Activated CD8-positive, alpha-beta memory T cell treated with anti-CD3 and anti-CD28 coated beads for 36 hours (primary cell): ENCODE measurements at regions not wholly inside any gene's neighbourhood (a gene's known extent, or its start where the extent isn't known, plus 50 kb on each side); places are given as distances from the start of the nearest gene placed in this dataset.

Experiments used
- CTCF ChIA-PET: fragments of 350-600 bp; sonication (Branson Sonifier 250); formaldehyde crosslinking; loops from one replicate; lab custom pipeline; 2021; ENCODE audit warnings: antibody characterized with exemption; lab: Charles Lee
- POLR2A ChIA-PET: fragments of 350-600 bp; sonication (Branson Sonifier 250); formaldehyde crosslinking; loops from one replicate; lab custom pipeline; 2021; ENCODE audit warnings: antibody characterized with exemption; lab: Charles Lee

DNA sequence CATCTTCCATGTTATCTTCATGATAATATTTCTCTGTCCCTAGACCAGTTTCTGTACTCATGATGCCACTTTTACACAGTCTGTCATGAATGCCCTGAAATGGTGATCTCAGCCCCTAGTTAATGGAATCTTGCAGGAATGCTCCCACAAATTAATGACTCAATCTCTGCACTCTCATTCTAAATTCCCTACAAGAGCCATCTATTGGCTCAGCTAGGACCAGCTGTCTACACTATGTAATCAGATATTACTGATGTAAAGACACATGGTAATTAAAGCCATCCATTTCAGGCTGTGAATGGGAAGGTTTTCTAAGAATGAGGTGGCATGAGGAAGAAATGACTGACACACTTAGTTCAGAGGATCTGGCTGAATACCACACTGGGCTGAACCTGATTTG is 199.1 kb upstream of the KCND3 start:
- CTCF ChIA-PET: no interaction called here
- POLR2A ChIA-PET: no interaction called here

DNA sequence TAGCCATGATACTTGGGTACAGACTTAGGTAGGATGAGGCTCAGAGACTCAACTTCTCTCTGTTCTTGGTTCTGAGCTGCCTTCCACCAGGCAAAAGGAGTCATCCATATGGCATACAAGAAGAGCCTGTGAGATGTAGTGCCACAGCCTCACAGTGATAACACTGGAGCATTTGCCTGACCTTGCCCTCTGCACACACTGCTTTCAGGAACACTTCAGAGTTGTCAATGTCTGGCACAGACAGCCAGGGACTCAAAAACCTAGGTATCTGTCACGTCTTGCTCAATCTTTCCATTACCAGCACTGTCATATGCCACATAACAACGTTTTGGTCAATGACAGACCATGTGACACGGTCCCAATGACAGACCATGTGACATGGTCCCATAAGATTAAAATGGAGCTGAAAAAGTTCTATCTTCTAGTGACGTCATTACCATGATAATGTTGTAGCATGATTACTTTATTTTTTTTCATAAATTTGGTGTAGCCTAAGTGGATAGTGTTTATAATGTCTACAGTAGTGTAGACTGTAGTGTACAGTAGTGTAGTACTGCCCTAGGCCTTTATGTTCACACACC is 199.9 kb upstream of the CTTNBP2NL start:
- CTCF ChIA-PET: no interaction called here
- POLR2A ChIA-PET: no interaction called here

DNA sequence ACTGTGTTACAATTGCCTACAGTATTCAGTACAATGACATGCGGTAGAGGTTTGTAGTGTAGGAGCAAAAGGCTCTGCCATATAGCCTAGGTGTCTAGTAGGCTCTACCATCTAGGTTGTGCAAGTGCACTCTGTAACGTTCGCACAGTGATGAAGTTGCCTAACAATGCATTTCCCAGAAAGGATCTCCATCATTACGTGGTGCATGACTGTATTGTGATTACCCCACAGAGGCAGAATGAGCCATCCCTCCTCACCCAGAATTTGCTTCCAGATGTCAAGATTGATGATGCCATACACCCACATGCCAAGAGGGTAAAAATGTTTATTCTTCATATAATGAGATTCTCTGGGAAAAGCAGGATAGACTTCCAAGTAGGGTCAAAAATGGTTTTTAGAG is 199.3 kb upstream of the CTTNBP2NL start:
- ChIA-PET CTCF (no interaction called here), POLR2A (no interaction called here)

DNA sequence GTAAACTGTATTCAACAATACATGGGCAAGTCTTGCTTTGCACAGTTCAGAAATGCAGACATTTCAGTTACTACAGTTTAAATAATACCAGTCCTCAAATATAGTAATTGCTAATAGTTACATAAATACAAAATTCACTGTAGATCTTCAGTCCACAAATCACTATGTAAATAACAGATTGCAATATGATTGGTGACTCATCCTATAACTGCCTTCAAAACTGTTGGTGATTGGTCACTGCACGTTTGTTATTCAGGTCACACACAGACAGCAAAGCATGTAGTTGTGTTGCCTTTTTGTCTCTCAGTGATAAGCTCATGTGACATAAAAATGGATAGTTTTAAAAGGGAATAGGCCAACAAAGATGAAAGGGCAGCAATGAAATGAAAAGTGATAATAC is 186.5 kb upstream of the CTTNBP2NL start:
- CTCF ChIA-PET: no interaction called here

DNA sequence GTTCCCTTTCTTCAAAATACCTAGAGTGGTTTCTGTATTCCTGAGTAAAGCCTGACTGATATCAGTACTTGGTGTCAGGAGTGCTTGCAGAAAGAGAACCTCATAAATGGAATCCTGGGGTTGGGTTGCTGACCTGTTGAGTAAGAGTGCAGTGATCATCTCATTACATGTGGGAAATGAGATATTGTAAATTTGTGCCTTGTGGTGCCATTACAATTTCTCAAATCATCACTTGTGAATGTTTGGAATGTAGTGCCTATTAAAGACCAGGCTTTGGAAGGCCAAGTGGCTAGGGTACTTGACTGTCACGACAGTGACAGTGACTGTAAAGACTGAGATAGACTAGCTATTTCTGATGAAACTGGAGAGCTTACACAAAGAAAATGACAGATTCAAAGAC is 176.7 kb upstream of the CTTNBP2NL start:
- POLR2A ChIA-PET: no interaction called here
- CTCF ChIA-PET: no interaction called here

More for the DNA sequence above, 186.5 kb upstream of the CTTNBP2NL start:
- POLR2A ChIA-PET: no interaction called here

DNA sequence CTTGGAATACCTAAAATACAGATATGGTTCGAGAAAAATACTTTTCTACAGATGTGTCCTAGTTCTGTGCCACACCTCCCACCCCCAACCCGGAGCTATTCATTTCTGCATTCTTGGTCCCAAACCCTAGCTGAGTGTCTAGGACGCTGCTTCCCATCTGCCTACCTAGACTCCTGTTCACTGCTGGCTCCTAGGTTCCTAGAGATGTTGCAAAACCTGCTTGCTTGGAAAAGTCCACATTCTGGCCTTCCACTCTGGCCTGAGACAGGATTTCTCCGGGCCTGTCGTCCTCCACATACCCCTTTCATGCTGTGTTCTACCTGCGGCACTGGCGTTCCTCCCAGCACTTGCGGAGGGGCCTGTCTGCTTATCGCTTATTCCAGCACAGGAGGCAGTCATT is 165.8 kb upstream of the CTTNBP2NL start:
- ChIA-PET CTCF (no interaction called here), POLR2A (no interaction called here)

DNA sequence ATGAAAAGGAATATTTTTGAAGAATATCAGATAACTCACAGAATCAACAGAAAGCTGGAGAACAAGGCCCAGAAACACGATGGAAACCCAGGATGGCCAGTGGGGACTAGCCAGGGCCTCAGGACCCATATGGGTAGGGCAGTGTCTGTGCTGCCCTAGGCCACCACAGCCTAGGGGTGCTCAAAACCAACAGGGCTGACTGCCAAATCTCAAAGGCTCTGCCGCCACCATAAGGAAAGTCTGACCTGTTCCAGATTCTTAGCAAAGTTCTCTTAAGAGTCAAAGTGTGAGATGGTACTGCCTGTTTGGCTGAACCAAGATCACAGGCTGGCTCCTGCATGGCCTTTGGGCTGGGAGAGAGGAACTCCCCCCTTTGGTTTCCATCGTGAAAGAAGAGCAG is 164.7 kb upstream of the CTTNBP2NL start:
- ChIA-PET POLR2A (no interaction called here), CTCF (no interaction called here)

DNA sequence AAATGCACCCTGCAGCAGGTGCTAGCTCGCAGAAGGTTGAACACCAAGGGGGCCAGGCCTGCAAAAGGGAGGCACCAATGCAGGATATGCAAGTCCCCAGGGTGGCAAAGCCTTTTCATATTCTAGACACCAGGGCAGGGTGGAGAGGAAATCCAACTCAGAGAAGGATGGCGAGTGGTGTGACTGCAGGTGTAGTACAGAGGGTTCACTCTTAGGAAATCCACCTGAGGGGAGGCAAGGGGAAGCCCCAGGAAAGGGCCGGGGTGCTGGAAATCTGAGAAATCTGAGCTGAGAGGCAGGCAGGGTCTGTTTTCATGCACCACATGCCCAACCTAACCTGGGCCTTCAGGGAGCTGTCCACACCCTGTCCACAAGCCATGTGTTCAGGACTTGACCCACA is 163.2 kb upstream of the CTTNBP2NL start:
- CTCF ChIA-PET: no interaction called here
- POLR2A ChIA-PET: no interaction called here

DNA sequence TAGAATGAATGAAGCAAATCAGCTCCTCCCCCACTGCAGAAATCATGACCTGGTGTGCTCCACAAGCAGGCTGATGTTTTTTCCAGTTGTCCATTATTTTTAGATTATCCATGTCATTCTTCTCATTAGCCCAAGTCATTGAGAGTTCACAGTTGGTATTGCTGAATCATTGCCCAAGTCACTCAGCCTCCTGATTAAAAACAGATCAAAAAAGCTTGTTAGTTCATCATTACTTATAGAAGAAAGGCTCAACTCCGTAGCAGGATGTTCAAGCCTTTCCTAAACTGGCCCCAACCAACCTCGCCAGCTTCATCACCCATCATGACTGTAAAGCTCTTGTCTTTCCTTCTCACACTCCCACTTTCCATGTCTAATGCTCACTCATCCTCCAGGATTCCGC is 161.3 kb upstream of the CTTNBP2NL start:
- ChIA-PET POLR2A (no interaction called here), CTCF (no interaction called here)

DNA sequence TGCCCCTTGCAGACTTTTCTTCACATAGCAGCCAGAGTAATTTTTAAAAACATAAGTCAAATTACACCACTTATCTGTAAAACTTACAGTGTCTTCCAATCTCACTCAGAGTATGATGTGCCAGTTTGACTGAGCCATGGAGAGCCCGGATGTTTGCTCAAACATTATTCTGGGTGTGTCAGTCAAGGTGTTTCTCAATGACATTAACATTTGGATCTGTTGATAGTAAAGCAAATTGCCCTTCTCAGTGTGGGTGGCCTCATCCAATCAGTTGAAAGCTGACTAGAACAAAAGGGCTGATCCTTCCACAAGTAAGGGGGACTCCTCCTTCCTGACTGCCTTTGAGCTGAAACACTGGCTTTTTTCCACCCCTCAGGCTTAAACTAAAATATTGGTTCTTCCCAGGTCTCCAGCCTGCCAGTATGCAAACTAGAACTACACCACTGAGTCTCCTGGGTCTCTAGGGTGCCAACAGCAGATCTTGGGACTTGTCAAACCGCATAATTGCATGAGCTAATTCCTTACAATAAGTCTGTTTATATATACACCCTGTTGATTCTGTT is 157.9 kb upstream of the CTTNBP2NL start:
- POLR2A ChIA-PET: no interaction called here
- CTCF ChIA-PET: no interaction called here

DNA sequence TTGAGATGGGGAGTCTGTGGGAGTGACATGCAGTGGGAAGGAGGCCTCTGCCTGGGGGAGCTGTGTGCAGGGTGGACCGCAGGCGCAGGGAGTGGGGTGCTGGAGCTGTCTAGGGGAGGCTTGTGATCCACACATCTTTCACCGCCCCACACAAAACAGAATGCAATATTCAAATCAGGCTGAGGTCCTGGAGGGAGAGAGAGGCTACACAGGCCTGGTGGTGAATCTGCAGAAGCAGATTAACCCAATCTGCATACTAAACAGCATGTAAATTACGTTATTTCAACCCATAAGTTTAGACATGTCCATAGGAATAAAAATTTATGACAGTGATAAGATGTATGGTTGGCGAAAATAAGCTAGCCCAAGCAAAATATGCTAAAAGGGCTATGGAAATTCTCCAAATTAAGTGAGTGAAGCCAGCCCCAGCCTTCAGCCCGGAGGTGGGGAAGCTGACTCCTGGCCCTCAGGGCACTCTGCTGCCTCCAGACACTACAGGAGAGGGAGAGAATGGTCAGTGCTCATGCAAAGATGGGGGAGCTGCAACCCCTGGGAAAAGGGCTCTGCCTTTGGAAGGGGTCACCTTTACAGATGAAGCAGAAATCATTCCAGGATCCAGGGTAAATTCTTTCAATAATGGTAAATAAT is 156.2 kb upstream of the CTTNBP2NL start:
- POLR2A ChIA-PET: no interaction called here

DNA sequence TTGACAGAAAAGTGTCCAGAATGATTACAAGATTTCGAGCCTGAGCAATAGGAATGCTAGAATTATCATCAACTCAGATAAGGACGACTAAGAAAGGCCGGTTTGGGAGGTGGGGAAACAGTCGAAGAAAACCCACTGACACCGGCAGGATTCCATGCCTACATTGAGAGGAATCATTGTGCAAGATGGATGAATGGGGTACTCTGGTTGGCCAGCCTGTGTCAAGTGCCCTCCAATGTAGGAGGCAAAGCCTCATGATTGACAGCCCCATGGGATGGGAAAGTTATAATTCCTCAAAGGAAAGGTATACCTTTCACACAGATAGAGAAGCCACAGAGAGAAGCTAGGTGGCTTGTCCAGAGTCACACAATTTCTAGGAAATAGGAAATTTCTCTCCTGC is 153.5 kb upstream of the CTTNBP2NL start:
- POLR2A ChIA-PET: no interaction called here

More for the DNA sequence above, 156.2 kb upstream of the CTTNBP2NL start:
- CTCF ChIA-PET: interaction anchor here (0.5 kb wide), 1 partner anchor 97 kb away, joined by 3 read pairs; no protein-coding TSS in a partner anchor

DNA sequence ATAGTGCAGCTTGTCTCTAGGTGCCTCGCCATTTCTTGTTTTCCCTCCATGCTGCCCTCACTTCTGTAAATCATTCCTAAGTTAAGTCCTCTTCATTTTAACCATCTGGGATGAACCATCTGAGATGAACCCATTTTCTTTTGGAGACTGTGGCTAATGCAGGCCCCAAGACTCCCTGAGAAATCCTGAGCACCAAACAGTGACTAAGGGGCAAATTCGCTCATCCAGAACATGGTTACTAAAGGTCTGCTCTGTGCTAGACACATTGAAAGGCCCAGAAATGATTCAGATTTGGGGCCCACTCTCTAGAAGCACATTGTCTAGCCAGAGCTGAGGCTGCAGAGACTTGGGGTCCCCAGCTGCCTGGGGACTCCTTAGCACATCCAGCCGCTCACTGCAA is 151.9 kb upstream of the CTTNBP2NL start:
- ChIA-PET CTCF (no interaction called here), POLR2A (no interaction called here)

More for the DNA sequence above, 153.5 kb upstream of the CTTNBP2NL start:
- CTCF ChIA-PET: no interaction called here

DNA sequence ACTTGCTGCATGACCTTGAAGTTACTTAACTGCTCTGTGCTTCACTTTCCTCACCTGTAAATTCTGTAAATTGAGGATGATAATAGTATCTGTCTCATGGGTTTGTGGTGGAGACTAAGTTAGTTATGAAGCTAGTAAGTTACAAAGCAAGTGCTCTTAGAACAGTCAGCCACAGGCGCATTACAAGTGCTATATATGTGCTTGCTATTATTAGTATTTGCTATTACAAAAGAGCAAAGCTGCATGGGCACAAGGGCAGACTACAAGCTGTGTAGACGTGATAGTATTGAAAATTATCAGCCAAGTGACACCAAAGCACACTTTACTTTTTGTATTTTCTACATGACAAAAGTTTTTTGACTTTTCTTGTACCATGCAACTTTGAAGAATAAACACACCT is 150.9 kb upstream of the CTTNBP2NL start:
- CTCF ChIA-PET: no interaction called here
- POLR2A ChIA-PET: no interaction called here

DNA sequence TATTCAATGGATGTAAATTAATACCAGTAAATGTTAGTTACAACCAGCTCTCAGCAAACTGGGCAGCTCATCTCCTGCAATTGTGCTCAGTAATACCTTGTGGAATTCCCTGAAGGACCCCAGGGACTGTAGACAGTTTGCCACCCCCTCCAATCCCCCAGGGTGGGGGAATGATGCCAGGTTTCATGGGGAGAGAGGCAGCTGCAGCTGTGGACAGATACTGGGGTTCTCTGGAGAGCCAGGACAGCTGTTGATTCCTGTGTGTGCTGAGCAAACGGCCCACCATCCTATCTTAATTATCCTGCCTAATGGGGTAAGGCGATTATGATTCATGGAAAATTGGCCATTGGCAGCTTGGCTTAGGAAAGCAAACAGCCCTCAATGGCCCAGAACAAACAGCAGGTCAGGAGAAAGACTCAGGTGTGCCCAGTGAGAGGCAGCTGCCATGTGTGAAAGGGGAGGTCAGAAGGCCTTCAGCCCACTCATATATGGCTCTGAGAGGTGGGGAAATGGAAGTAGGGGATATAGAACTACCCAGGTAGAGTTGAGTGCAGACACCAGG is 148.9 kb upstream of the CTTNBP2NL start:
- ChIA-PET POLR2A (no interaction called here), CTCF (no interaction called here)

DNA sequence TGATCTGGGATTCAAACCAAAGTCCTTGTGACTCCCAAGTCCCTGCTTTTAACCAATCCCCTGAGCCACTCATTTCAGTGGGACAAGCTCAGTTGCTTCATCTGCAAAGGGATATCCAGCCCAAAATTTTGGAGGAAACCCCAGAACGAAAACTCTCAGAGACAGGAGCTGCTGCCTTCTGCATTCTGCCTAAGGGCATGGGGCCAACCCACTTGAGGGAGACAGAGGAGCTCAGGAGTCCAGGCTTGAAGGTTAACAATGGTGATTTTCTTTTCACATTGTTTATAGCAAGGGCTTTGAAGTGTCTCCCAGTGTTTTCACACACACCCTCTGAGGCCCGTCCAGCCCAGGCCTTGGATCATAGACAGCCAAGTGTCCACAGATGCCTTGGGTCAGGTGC is 148.1 kb upstream of the CTTNBP2NL start:
- ChIA-PET CTCF (no interaction called here), POLR2A (no interaction called here)

DNA sequence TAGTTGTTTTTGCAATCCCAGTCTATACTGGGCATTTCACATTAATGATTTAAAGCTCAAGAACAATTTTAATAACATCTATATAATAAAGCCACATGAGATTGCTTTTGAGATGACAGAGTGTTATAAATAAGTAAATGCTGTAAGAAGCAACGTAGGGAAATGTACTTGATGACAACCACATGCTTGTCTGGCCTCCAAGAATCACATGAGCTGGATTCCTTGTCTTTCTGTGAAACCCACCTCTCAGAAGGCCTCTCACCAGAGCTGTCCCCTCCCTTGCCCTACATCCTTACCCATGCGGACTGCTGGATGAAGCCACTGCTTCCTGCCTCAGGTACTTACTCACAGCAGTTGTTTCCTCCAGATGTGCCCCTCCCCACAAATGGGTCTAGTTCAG is 145.1 kb upstream of the CTTNBP2NL start:
- POLR2A ChIA-PET: no interaction called here
- CTCF ChIA-PET: no interaction called here

DNA sequence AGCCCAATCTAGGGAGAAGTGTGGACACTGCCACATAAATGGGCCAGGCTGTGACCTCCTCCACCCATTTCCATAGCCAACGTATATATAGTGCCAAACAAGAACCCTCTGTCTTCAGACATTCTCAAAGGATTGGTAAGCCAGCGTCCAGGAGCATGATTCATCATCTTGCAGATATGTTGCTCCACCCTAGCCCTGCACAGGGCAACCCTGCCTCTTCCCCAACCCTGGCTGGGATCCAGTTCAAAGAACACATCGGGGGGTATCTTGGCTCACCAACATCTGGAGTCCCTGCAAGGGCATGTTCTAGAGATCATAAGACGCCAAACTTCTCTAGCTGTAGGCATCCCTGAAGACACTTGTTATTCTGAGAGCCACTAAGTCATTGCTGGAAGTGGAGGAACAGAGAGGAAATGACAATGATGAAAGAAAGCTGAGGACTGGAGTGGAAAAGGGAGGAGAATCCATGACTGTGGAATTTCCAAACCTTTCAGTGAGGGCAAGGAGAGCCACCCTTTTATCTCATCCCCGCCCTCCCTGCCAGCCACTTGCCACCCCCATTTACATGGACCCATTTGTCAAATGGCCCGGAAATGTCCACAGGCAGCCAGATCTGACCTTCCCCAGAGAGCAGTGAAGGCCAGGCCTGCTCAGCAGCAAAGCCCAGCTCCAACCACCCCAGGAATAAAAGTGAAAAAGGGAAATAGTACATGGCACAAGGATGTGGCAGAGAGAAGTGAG is 144.1 kb upstream of the CTTNBP2NL start:
- CTCF ChIA-PET: no interaction called here

DNA sequence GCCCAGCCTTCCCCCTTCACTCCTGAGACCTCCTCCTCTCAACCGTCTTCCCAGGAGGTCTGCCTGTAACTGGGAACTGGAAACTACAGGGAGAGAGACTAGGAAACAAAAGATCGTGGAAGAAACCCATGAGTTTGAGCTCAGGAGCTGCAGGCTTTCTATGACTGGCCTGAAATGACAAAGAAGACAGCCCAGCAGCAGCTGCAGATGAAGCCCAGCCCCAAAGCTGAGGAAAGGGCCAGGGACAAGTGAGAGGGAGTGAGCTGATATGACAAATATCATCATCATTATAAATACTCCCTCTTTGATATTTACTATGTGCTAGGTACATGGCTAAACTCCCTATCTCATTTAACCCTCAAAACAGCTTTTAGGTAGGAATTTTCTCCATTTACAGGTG is 142.6 kb upstream of the CTTNBP2NL start:
- CTCF ChIA-PET: no interaction called here
- POLR2A ChIA-PET: no interaction called here

More for the DNA sequence above, 144.1 kb upstream of the CTTNBP2NL start:
- POLR2A ChIA-PET: no interaction called here

DNA sequence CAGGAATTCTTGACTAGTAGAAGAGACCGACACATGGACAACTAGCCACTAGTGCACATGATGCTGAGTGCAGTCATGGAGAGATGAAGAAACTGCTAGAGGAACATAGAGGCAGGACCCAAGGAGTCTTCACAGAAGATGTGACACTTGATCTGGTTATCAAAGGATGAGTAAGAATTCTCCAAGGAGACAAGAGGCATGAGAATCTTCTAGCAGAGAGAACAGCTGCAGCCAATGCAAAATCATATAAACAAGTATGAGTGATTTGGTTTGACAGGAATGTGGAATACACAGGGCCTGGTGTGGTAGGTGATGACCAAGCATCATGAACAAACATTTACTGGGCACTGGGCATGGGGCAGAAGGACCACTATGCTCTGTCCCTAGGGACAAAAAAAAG is 140.9 kb upstream of the CTTNBP2NL start:
- POLR2A ChIA-PET: no interaction called here

More for the DNA sequence above, 140.9 kb upstream of the CTTNBP2NL start:
- CTCF ChIA-PET: no interaction called here
